OCI-LY1 (cell line): ENCODE measurements at regions not wholly inside any gene's neighbourhood (a gene's known extent, or its start where the extent isn't known, plus 50 kb on each side); places are given as distances from the start of the nearest gene placed in this dataset.

Source experiments
- H2AFZ ChIP-seq: fragments of 200-600 bp; sonication (generic), shearing (Covaris generic); 2 replicates; pipeline ENCODE4 v1.6.0; 2014; ENCODE audit warnings: antibody characterized with exemption, mild to moderate bottlenecking, low read length
- H3F3A ChIP-seq: fragments of 200-600 bp; sonication (generic), shearing (Covaris generic); 2 replicates; pipeline ENCODE4 v1.6.0; 2014; ENCODE audit warnings: mild to moderate bottlenecking, antibody characterized with exemption, low read length, moderate library complexity; ENCODE audit not compliant: insufficient read depth
- H3K27ac ChIP-seq: fragments of 200-600 bp; sonication (generic); 2 replicates; pipeline ENCODE4 v1.5.1; 2014; ENCODE audit warnings: low read length, mixed run types, mild to moderate bottlenecking, low read depth; ENCODE audit not compliant: poor library complexity, severe bottlenecking
- H3K27me3 ChIP-seq: fragments of 200-600 bp; sonication (generic); 2 replicates; pipeline ENCODE4 v1.6.0; 2014; ENCODE audit warnings: antibody characterized with exemption, mild to moderate bottlenecking, low read length, moderate library complexity; ENCODE audit not compliant: insufficient read depth
- H3K36me3 ChIP-seq: fragments of 200-600 bp; sonication (generic); 2 replicates; pipeline ENCODE4 v1.6.1; 2014; ENCODE audit warnings: mild to moderate bottlenecking, antibody characterized with exemption, low read length, moderate library complexity, mixed read lengths; ENCODE audit not compliant: insufficient read depth
- H3K4me1 ChIP-seq: fragments of 200-600 bp; sonication (generic); 2 replicates; pipeline ENCODE4 v1.5.1; 2014; ENCODE audit warnings: mild to moderate bottlenecking, low read length, moderate library complexity; ENCODE audit not compliant: insufficient read depth, severe bottlenecking
- H3K4me2 ChIP-seq: fragments of 200-600 bp; sonication (generic), shearing (Covaris generic); 2 replicates; pipeline ENCODE4 v1.6.1; 2014; ENCODE audit warnings: low read length
- H3K4me3 ChIP-seq: fragments of 200-600 bp; sonication (generic); 2 replicates; pipeline ENCODE4 v1.5.1; 2014; ENCODE audit warnings: low read length, low read depth, mild to moderate bottlenecking, mixed read lengths; ENCODE audit not compliant: poor library complexity, severe bottlenecking
- H3K79me2 ChIP-seq: fragments of 200-600 bp; shearing (Covaris generic); 2 replicates; pipeline ENCODE4 v1.6.1; 2016; ENCODE audit warnings: mixed run types, low read length, mixed read lengths; ENCODE audit not compliant: insufficient read depth
- H3K9ac ChIP-seq: fragments of 200-600 bp; sonication (generic), shearing (Covaris generic); 2 replicates; pipeline ENCODE4 v1.6.1; 2014; ENCODE audit warnings: mild to moderate bottlenecking, low read length, mixed read lengths
- H3K9me2 ChIP-seq: fragments of 200-600 bp; sonication (generic), shearing (Covaris generic); 2 replicates; pipeline ENCODE4 v1.6.1; 2014; ENCODE audit warnings: low read depth, mild to moderate bottlenecking, low read length, mixed read lengths
- H3K9me3 ChIP-seq: fragments of 200-600 bp; shearing (Covaris generic); 2 replicates; pipeline ENCODE4 v1.6.1; 2014; ENCODE audit warnings: low read length, mixed read lengths
- H4K20me1 ChIP-seq: fragments of 200-600 bp; sonication (generic), shearing (Covaris generic); 2 replicates; pipeline ENCODE4 v1.6.0; 2016; ENCODE audit warnings: mild to moderate bottlenecking, low read length; ENCODE audit not compliant: insufficient read depth
- EZH2 ChIP-seq: fragments of 200-600 bp; sonication (generic), shearing (Covaris generic); IDR thresholded peaks from 2 replicates; pipeline ENCODE4 v1.8.0; 2017; ENCODE audit warnings: borderline replicate concordance, mixed run types, mild to moderate bottlenecking, antibody characterized with exemption, low read length, moderate library complexity, mixed read lengths
- TF ChIP-seq, protein P1 (sequence below): fragments of 200-600 bp; sonication (generic), shearing (Covaris generic); IDR thresholded peaks from 2 replicates; pipeline ENCODE4 v1.5.1; 2017; ENCODE audit warnings: mild to moderate bottlenecking, antibody characterized with exemption, low read length, moderate library complexity, mixed read lengths

DNA sequence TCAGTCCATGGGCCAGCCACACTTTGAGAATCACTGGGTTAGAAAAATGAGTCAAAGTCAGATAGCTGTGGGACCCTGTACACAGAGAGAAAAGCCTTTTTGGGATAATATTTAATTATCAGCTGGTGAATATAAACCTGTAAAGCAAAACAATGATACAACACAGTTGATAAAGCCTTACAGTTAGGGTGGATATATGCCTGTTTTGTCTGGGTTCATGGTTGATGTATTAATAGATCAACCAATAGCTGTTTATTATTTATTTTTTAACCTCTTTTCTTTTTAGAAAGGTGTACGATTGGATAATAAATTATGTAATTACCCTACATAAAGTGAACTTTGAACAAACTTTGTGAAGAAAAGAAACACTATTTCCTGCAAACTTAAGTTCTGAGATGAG lies 145.6 kb downstream of the TDRD15 start:
- Histone ChIP-seq H3K79me2 (no peaks in the 10 kb centered on the region), H4K20me1 (no peaks in the 10 kb centered on the region), H2AFZ (no peak overlapping the region), H3K4me2 (no peak overlapping the region), H3K27me3 (no peaks in the 10 kb centered on the region), H3F3A (no peaks in the 10 kb centered on the region), H3K27ac (no peak overlapping the region), H3K36me3 (no peaks in the 10 kb centered on the region), H3K9me3 (no peaks in the 10 kb centered on the region), H3K4me3 (no peak overlapping the region), H3K4me1 (no peaks in the 10 kb centered on the region), H3K9me2 (no peaks in the 10 kb centered on the region), H3K9ac (no peak overlapping the region)
- TF ChIP-seq, protein P1, sequence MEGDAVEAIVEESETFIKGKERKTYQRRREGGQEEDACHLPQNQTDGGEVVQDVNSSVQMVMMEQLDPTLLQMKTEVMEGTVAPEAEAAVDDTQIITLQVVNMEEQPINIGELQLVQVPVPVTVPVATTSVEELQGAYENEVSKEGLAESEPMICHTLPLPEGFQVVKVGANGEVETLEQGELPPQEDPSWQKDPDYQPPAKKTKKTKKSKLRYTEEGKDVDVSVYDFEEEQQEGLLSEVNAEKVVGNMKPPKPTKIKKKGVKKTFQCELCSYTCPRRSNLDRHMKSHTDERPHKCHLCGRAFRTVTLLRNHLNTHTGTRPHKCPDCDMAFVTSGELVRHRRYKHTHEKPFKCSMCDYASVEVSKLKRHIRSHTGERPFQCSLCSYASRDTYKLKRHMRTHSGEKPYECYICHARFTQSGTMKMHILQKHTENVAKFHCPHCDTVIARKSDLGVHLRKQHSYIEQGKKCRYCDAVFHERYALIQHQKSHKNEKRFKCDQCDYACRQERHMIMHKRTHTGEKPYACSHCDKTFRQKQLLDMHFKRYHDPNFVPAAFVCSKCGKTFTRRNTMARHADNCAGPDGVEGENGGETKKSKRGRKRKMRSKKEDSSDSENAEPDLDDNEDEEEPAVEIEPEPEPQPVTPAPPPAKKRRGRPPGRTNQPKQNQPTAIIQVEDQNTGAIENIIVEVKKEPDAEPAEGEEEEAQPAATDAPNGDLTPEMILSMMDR = no peak
- TF ChIP-seq EZH2 = no peak

DNA sequence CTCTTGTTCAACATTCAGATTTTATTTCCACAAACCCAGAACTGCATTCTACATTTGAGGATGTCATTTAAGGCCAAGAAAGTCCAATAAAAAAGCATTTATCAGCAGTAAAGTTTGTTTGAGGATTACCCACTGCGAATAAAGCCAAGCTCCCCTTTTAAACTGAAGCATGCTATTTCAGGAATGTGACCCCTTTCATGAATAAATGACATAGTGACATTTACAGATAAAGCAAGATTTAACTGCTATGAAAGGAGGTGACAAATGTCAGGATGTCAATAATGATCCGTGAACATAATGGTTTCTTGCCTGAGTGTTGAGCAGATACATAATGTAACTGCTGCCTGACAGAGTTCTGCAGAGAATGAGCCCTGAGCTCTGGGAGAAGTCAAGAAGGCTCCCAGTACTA lies 146.3 kb downstream of the TDRD15 start:
- no peaks in the 10 kb centered on the region for H4K20me1 ChIP-seq
- no peak overlapping the region for H3K9ac ChIP-seq
- H3K4me1 ChIP-seq = no peaks in the 10 kb centered on the region
- no peak overlapping the region for H3K4me2 ChIP-seq
- H3K36me3 ChIP-seq = no peaks in the 10 kb centered on the region
- H3K79me2 ChIP-seq = no peaks in the 10 kb centered on the region
- no peak overlapping the region for H3K27ac ChIP-seq
- no peaks in the 10 kb centered on the region for H3K27me3 ChIP-seq
- H2AFZ ChIP-seq = no peak overlapping the region
- no peak overlapping the region for H3K4me3 ChIP-seq
- no peaks in the 10 kb centered on the region for H3K9me3 ChIP-seq
- TF ChIP-seq EZH2 = no peak
- TF ChIP-seq, protein P1 = no peak
- no peaks in the 10 kb centered on the region for H3F3A ChIP-seq
- no peaks in the 10 kb centered on the region for H3K9me2 ChIP-seq

DNA sequence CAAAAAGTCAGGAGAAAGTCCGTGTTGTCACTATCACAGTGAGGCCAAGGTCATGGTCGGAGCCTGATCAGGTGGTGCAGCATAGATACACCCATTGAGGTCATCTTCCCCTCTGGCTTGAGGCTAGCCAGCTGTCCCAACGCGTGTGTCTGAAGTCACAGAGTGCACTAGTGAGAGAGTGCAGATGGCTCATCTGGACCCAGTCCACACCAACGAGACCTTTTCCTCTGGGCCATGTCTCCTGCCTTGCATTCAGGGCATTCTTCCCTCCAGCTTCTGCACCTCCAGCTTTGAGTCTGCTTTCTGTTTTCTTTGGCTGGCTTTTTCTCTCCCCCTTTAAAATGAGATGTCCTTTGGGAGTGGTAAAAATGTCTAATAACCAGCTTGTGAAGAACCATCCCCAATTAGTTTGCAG lies 146.9 kb downstream of the TDRD15 start:
- no peaks in the 10 kb centered on the region for H3K4me1 ChIP-seq
- H3K27ac ChIP-seq = no peak overlapping the region
- H3K27me3 ChIP-seq = no peaks in the 10 kb centered on the region
- no peaks in the 10 kb centered on the region for H3K36me3 ChIP-seq
- no peaks in the 10 kb centered on the region for H3F3A ChIP-seq
- TF ChIP-seq EZH2 = no peak
- TF ChIP-seq, protein P1 = no peak
- H3K79me2 ChIP-seq = no peaks in the 10 kb centered on the region
- H4K20me1 ChIP-seq = no peaks in the 10 kb centered on the region
- no peaks in the 10 kb centered on the region for H3K9me3 ChIP-seq
- no peak overlapping the region for H3K4me3 ChIP-seq
- H2AFZ ChIP-seq = no peak overlapping the region
- H3K4me2 ChIP-seq = no peak overlapping the region
- no peaks in the 10 kb centered on the region for H3K9me2 ChIP-seq
- H3K9ac ChIP-seq = no peak overlapping the region
